CD8-positive, alpha-beta memory T cell (primary cell): ENCODE measurements at regions not wholly inside any gene's neighbourhood (a gene's known extent, or its start where the extent isn't known, plus 50 kb on each side); places are given as distances from the start of the nearest gene placed in this dataset.

Source experiments
- CTCF ChIA-PET: fragments of 350-600 bp; sonication (Branson Sonifier 250); formaldehyde crosslinking; loops from one replicate; lab custom pipeline; 2021; ENCODE audit warnings: antibody characterized with exemption; lab: Charles Lee
- POLR2A ChIA-PET: fragments of 350-600 bp; sonication (Branson Sonifier 250); formaldehyde crosslinking; loops from one replicate; lab custom pipeline; 2021; ENCODE audit warnings: antibody characterized with exemption; lab: Charles Lee
- DNase-seq, 5 donors: peaks; one replicate each; pipeline versions ENCODE4 v3.0.0 to v3.0.0-alpha.2; 2020 to 2022; ENCODE audit warnings: mixed read lengths in 1 of 5
- H3K27ac ChIP-seq: one replicate; pipeline ENCODE4 v1.7.0; 2013; ENCODE audit warnings: low read depth, mild to moderate bottlenecking, low read length, moderate library complexity
- H3K27me3 ChIP-seq: 2 replicates; pipeline ENCODE4 v1.7.0; 2013; ENCODE audit warnings: low read length, mild to moderate bottlenecking; ENCODE audit not compliant: insufficient read depth, poor library complexity, severe bottlenecking
- H3K36me3 ChIP-seq: 2 replicates; pipeline ENCODE4 v1.7.0; 2013; ENCODE audit warnings: mild to moderate bottlenecking, low read length, moderate library complexity; ENCODE audit not compliant: insufficient read depth
- H3K4me1 ChIP-seq: 2 replicates; pipeline ENCODE4 v1.7.0; 2013; ENCODE audit warnings: mild to moderate bottlenecking, low read length, moderate library complexity; ENCODE audit not compliant: insufficient read depth
- H3K4me3 ChIP-seq: 2 replicates; pipeline ENCODE4 v1.7.0; 2013; ENCODE audit warnings: mild to moderate bottlenecking, low read length
- H3K9me3 ChIP-seq: 2 replicates; pipeline ENCODE4 v1.7.0; 2013; ENCODE audit warnings: mild to moderate bottlenecking, low read length
- H3K27ac Mint-ChIP-seq, 8 donors: one replicate each; pipeline ENCODE4 v1.8.0; 2020 to 2021; ENCODE audit warnings: mixed read lengths in 8 of 8, mild to moderate bottlenecking in 6 of 8, inconsistent platforms in 3 of 8, moderate library complexity in 3 of 8
- H3K27me3 Mint-ChIP-seq, 2 donors: one replicate each; pipeline ENCODE4 v1.8.0; 2020 to 2021; ENCODE audit warnings: mixed read lengths in 2 of 2, mild to moderate bottlenecking in 1 of 2, moderate library complexity in 1 of 2
- H3K36me3 Mint-ChIP-seq, 3 donors: one replicate each; pipeline ENCODE4 v1.8.0; 2020 to 2021; ENCODE audit warnings: mixed read lengths in 3 of 3, inconsistent platforms in 1 of 3, mild to moderate bottlenecking in 1 of 3
- H3K4me1 Mint-ChIP-seq, 3 donors: one replicate each; pipeline ENCODE4 v1.8.0; 2020 to 2021; ENCODE audit warnings: mixed read lengths in 3 of 3, inconsistent platforms in 1 of 3, mild to moderate bottlenecking in 1 of 3
- H3K4me3 Mint-ChIP-seq, 7 donors: one replicate each; pipeline ENCODE4 v1.8.0; 2020 to 2021; ENCODE audit warnings: mixed read lengths in 7 of 7, mild to moderate bottlenecking in 6 of 7, moderate library complexity in 4 of 7, inconsistent platforms in 2 of 7
- H3K9me3 Mint-ChIP-seq, 5 donors: one replicate each; pipeline ENCODE4 v1.8.0; 2020 to 2022; ENCODE audit warnings: mixed read lengths in 5 of 5, mild to moderate bottlenecking in 3 of 5, moderate library complexity in 2 of 5, inconsistent platforms in 1 of 5

GRCh38 chr20:6466075-6466810 is 301.2 kb upstream of the BMP2 start:
- no peak for DNase-seq
- Mint-ChIP-seq H3K4me3 (no peak overlapping the region), H3K27ac (no peak overlapping the region), H3K27me3 (peaks cover 0 to 3% of the 10 kb centered on the region in 2 donors), H3K36me3 (no peaks in the 10 kb centered on the region), H3K9me3 (peaks cover 0 to 11% (median 3%) of the 10 kb centered on the region in 5 donors), H3K4me1 (no peaks in the 10 kb centered on the region)
- Histone ChIP-seq H3K4me1 (no peaks in the 10 kb centered on the region), H3K27ac (no peak overlapping the region), H3K36me3 (no peaks in the 10 kb centered on the region), H3K4me3 (no peak overlapping the region), H3K27me3 (no peaks in the 10 kb centered on the region), H3K9me3 (no peaks in the 10 kb centered on the region)
- POLR2A ChIA-PET = no interaction called here
- CTCF ChIA-PET = no interaction called here

DNA sequence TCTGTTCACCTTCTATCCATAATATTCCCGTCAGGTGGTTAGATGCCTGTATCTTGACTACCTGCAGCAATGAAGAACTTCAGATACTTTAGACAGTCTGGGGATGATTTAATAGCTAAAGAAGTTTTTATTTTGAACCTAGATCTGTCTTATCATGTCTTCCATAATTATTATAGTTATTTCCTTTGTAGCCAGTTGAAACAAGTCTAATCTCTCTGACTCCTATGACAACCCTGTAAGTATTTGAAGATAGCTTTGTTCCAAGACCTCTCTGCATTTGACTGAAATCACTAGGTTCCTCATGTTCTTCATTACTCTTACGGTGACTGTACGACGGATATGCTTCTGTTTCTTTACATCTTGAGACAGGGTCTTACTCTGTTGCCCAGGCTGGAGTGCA is 316.6 kb upstream of the BMP2 start:
- CTCF ChIA-PET = no interaction called here
- no peak overlapping the region for H3K4me3 Mint-ChIP-seq
- no peaks in the 10 kb centered on the region for H3K27me3 ChIP-seq

GRCh38 chr20:6440443-6440799 is 317.6 kb upstream of the FERMT1 start:
- H3K9me3 ChIP-seq = no peaks in the 10 kb centered on the region
- no peaks in the 10 kb centered on the region for H3K36me3 ChIP-seq
- ChIA-PET POLR2A (no interaction called here), CTCF (no interaction called here)
- Mint-ChIP-seq H3K36me3 (no peaks in the 10 kb centered on the region), H3K27ac (no peak overlapping the region), H3K4me1 (no peaks in the 10 kb centered on the region), H3K9me3 (peaks cover 0 to 4% (median 1%) of the 10 kb centered on the region in 5 donors), H3K27me3 (no peaks in the 10 kb centered on the region), H3K4me3 (no peak overlapping the region)
- no peak overlapping the region for H3K4me3 ChIP-seq
- DNase-seq = no peak
- no peaks in the 10 kb centered on the region for H3K4me1 ChIP-seq
- H3K27ac ChIP-seq = no peak overlapping the region
- no peaks in the 10 kb centered on the region for H3K27me3 ChIP-seq

More for the DNA sequence above, 316.6 kb upstream of the BMP2 start:
- Mint-ChIP-seq H3K4me1 (no peaks in the 10 kb centered on the region), H3K36me3 (no peaks in the 10 kb centered on the region), H3K27ac (no peak overlapping the region), H3K9me3 (peaks cover 1 to 11% (median 6%) of the 10 kb centered on the region in 5 donors), H3K27me3 (no peaks in the 10 kb centered on the region)
- Histone ChIP-seq H3K27ac (no peak overlapping the region), H3K4me1 (no peaks in the 10 kb centered on the region), H3K36me3 (no peaks in the 10 kb centered on the region), H3K9me3 (no peaks in the 10 kb centered on the region), H3K4me3 (no peak overlapping the region)
- POLR2A ChIA-PET = no interaction called here
- DNase-seq = no peak

- H3K4me1 Mint-ChIP-seq = no peaks in the 10 kb centered on the region
- POLR2A ChIA-PET = no interaction called here
- CTCF ChIA-PET = no interaction called here
These were observed 317.1 kb upstream of the FERMT1 start for GRCh38 chr20:6439737-6440442.

GRCh38 chr20:6434131-6434530 is 311.3 kb upstream of the FERMT1 start:
- Histone ChIP-seq H3K9me3 (no peaks in the 10 kb centered on the region), H3K4me3 (no peak overlapping the region), H3K4me1 (no peaks in the 10 kb centered on the region), H3K36me3 (no peaks in the 10 kb centered on the region), H3K27me3 (no peaks in the 10 kb centered on the region), H3K27ac (no peak overlapping the region)
- DNase-seq = no peak
- no peak overlapping the region for H3K4me3 Mint-ChIP-seq
- H3K9me3 Mint-ChIP-seq = peaks cover 0 to 15% (median 4%) of the 10 kb centered on the region in 5 donors
- peaks cover 0 to 3% of the 10 kb centered on the region in 2 donors for H3K27me3 Mint-ChIP-seq
- ChIA-PET POLR2A (no interaction called here), CTCF (no interaction called here)
- no peak overlapping the region for H3K27ac Mint-ChIP-seq
- H3K36me3 Mint-ChIP-seq = no peaks in the 10 kb centered on the region
- H3K4me1 Mint-ChIP-seq = no peaks in the 10 kb centered on the region

More at GRCh38 chr20:6439737-6440442, 317.1 kb upstream of the FERMT1 start:
- no peak overlapping the region for H3K27ac Mint-ChIP-seq
- H3K27ac ChIP-seq = no peak overlapping the region
- peaks cover 0 to 4% (median 1%) of the 10 kb centered on the region in 5 donors for H3K9me3 Mint-ChIP-seq
- H3K36me3 Mint-ChIP-seq = no peaks in the 10 kb centered on the region
- no peaks in the 10 kb centered on the region for H3K27me3 ChIP-seq
- H3K4me1 ChIP-seq = no peaks in the 10 kb centered on the region
- no peaks in the 10 kb centered on the region for H3K27me3 Mint-ChIP-seq
- no peak overlapping the region for H3K4me3 Mint-ChIP-seq
- no peaks in the 10 kb centered on the region for H3K36me3 ChIP-seq
- H3K4me3 ChIP-seq = no peak overlapping the region
- H3K9me3 ChIP-seq = no peaks in the 10 kb centered on the region
- no peak for DNase-seq

DNA sequence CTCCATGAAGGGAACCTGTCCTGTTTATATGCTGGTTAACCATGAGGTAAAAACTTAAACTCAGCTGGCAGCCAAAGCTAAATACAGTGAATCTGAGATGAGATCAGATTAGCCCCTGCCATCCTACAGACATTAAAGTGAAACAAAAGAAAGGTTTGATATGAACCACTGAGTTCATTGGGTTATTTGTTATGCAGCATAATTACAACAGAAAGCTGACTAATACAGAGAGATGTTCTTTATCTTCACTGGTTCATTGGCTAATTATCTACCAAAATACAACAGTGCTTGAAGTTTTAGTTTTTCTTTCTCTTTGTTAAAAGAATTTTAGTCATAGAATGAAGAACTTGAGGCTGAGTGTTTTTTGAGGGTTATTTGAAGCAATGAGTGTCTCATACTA is 307.6 kb upstream of the FERMT1 start:
- ChIA-PET POLR2A (no interaction called here), CTCF (no interaction called here)
- H3K36me3 Mint-ChIP-seq = no peaks in the 10 kb centered on the region
- no peak overlapping the region for H3K4me3 Mint-ChIP-seq
- no peaks in the 10 kb centered on the region for H3K27me3 ChIP-seq
- H3K27ac ChIP-seq = no peak overlapping the region
- H3K27ac Mint-ChIP-seq = no peak overlapping the region
- peaks cover 0 to 3% of the 10 kb centered on the region in 2 donors for H3K27me3 Mint-ChIP-seq
- no peaks in the 10 kb centered on the region for H3K36me3 ChIP-seq
- H3K4me1 ChIP-seq = no peaks in the 10 kb centered on the region
- H3K9me3 ChIP-seq = no peaks in the 10 kb centered on the region
- no peaks in the 10 kb centered on the region for H3K4me1 Mint-ChIP-seq
- H3K9me3 Mint-ChIP-seq = peaks cover 4 to 17% (median 4%) of the 10 kb centered on the region in 5 donors
- H3K4me3 ChIP-seq = no peak overlapping the region
- no peak for DNase-seq

DNA sequence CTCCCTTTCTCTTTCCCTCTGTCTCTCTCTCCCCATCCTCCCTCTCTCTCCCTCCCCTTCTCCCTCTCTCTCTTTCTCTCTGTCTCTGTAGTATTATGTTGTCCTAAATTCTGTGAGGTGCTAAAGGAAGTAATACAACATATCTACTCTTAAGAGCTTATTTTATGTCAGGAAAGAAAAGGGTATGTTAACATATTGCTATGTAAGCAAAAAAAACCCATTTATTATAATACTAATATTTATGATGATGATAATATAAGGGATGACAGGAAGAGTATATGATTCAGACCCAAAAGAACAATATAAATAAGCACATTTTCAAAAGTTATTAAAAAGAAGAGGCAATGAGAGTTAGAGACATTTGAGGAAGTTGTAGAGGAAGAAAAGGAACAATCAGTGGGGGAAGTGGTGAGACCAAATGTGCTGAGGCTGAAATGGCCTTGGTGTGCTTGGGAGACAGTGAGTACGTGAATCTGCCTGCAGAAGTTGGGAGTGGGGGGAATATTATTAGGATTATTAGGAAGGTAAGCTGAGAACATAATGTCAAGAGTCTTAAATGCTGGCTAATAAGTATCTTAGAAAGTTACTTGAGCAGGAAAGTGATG is 303.6 kb upstream of the FERMT1 start:
- Histone ChIP-seq H3K36me3 (no peaks in the 10 kb centered on the region), H3K9me3 (no peaks in the 10 kb centered on the region), H3K4me1 (no peaks in the 10 kb centered on the region), H3K4me3 (no peak overlapping the region), H3K27ac (no peak overlapping the region), H3K27me3 (no peaks in the 10 kb centered on the region)
- no peak overlapping the region for H3K27ac Mint-ChIP-seq
- peaks cover 0 to 1% of the 10 kb centered on the region in 2 donors for H3K27me3 Mint-ChIP-seq
- no peaks in the 10 kb centered on the region for H3K36me3 Mint-ChIP-seq
- DNase-seq = no peak
- H3K9me3 Mint-ChIP-seq = peaks cover 3 to 10% (median 4%) of the 10 kb centered on the region in 5 donors
- CTCF ChIA-PET = no interaction called here
- POLR2A ChIA-PET = no interaction called here
- H3K4me1 Mint-ChIP-seq = no peaks in the 10 kb centered on the region
- no peak overlapping the region for H3K4me3 Mint-ChIP-seq
